ENCODE measurements at regions not wholly inside any gene's neighbourhood (a gene's known extent, or its start where the extent isn't known, plus 50 kb on each side); places are given as distances from the start of the nearest gene placed in this dataset.
A peak's percentile ranks its signal among the peaks of the same experiment; 100 is the strongest.

GRCh38 chr18:8947566-8947965 lies 154.9 kb upstream of the NDUFV2 start:
- intact Hi-C loops (cut with micrococcal nuclease; ENCODE audit: unreplicated experiment): no loop called here
- no TSS peak for BruUV-seq (replicated peaks)
- H3K27ac Mint-ChIP-seq (ENCODE audit: unreplicated experiment): no peak overlapping the region
- TF ChIP-seq, protein P1, sequence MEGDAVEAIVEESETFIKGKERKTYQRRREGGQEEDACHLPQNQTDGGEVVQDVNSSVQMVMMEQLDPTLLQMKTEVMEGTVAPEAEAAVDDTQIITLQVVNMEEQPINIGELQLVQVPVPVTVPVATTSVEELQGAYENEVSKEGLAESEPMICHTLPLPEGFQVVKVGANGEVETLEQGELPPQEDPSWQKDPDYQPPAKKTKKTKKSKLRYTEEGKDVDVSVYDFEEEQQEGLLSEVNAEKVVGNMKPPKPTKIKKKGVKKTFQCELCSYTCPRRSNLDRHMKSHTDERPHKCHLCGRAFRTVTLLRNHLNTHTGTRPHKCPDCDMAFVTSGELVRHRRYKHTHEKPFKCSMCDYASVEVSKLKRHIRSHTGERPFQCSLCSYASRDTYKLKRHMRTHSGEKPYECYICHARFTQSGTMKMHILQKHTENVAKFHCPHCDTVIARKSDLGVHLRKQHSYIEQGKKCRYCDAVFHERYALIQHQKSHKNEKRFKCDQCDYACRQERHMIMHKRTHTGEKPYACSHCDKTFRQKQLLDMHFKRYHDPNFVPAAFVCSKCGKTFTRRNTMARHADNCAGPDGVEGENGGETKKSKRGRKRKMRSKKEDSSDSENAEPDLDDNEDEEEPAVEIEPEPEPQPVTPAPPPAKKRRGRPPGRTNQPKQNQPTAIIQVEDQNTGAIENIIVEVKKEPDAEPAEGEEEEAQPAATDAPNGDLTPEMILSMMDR (IDR thresholded peaks at IDR 0.05; ENCODE audit: unreplicated experiment): no peak
- H3K9me3 Mint-ChIP-seq (ENCODE audit: low read depth, unreplicated experiment): no peaks in the 10 kb centered on the region
- H3K27me3 Mint-ChIP-seq (ENCODE audit: unreplicated experiment): no peaks in the 10 kb centered on the region
- peak overlapping the region; percentile 9 for H3K4me3 Mint-ChIP-seq (ENCODE audit: low read depth, unreplicated experiment)
- H3K36me3 Mint-ChIP-seq (ENCODE audit: insufficient read depth, unreplicated experiment): peaks cover 5% of the 10 kb centered on the region
- H3K4me1 Mint-ChIP-seq (ENCODE audit: low read depth, unreplicated experiment): peaks cover 74% of the 10 kb centered on the region
- CTCF ChIA-PET: interaction anchor here (0.7 to 1.6 kb wide), 3 partner anchors 12 to 105 kb away, joined by 3 to 7 read pairs (median 4); no protein-coding TSS in a partner anchor
- DNase-seq: no peak

DNA sequence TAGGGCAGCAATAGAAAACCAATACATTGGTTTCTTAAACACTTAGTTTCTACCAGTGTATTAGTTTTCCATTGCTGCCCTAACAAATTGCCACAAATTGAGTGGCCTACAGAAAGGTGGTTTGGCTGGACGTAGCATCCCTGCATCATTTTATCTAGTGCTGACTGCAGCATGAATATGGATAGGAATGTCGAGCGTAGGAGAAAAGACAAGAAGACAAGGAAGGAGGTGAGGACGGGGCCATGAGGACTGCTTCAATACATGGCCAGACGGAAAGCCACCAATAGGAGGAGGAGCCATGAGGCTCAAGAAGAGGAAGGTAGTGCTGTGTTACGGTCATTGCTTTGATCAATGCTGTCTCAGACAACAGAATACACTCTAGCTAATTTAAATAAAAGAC lies 154.5 kb upstream of the NDUFV2 start:
- H3K4me3 Mint-ChIP-seq (ENCODE audit: low read depth, unreplicated experiment): peak overlapping the region; percentile 9
- no peaks in the 10 kb centered on the region for H3K9me3 Mint-ChIP-seq (ENCODE audit: low read depth, unreplicated experiment)
- no peaks in the 10 kb centered on the region for H3K27me3 Mint-ChIP-seq (ENCODE audit: unreplicated experiment)
- intact Hi-C loops (cut with micrococcal nuclease; ENCODE audit: unreplicated experiment): no loop called here
- no TSS peak for BruUV-seq (replicated peaks)
- H3K4me1 Mint-ChIP-seq (ENCODE audit: low read depth, unreplicated experiment): peaks cover 74% of the 10 kb centered on the region
- TF ChIP-seq, protein P1 (IDR thresholded peaks at IDR 0.05; ENCODE audit: unreplicated experiment): no peak
- DNase-seq: no peak
- CTCF ChIA-PET: interaction anchor here (0.6 to 1.6 kb wide), 4 partner anchors 11 to 131 kb away, joined by 3 to 7 read pairs (median 4); no protein-coding TSS in a partner anchor
- H3K27ac Mint-ChIP-seq (ENCODE audit: unreplicated experiment): no peak overlapping the region
- peaks cover 5% of the 10 kb centered on the region for H3K36me3 Mint-ChIP-seq (ENCODE audit: insufficient read depth, unreplicated experiment)

GRCh38 chr18:8948471-8949149 lies 153.9 kb upstream of the NDUFV2 start:
- TF ChIP-seq, protein P1 (IDR thresholded peaks at IDR 0.05; ENCODE audit: unreplicated experiment): no peak
- Mint-ChIP-seq H3K9me3 (ENCODE audit: low read depth, unreplicated experiment) (no peaks in the 10 kb centered on the region), H3K27me3 (ENCODE audit: unreplicated experiment) (no peaks in the 10 kb centered on the region), H3K4me1 (ENCODE audit: low read depth, unreplicated experiment) (peaks cover 70% of the 10 kb centered on the region), H3K36me3 (ENCODE audit: insufficient read depth, unreplicated experiment) (peaks cover 5% of the 10 kb centered on the region), H3K27ac (ENCODE audit: unreplicated experiment) (peak overlapping the region; percentile 52), H3K4me3 (ENCODE audit: low read depth, unreplicated experiment) (peak overlapping the region; percentile 44)
- CTCF ChIA-PET: interaction anchor here (0.6 to 1.6 kb wide), 3 partner anchors 11 to 1460 kb away, joined by 3 to 7 read pairs (median 4); no protein-coding TSS in a partner anchor
- intact Hi-C loops (cut with micrococcal nuclease; ENCODE audit: unreplicated experiment): no loop called here
- BruUV-seq (replicated peaks): no TSS peak
- DNase-seq: no peak

DNA sequence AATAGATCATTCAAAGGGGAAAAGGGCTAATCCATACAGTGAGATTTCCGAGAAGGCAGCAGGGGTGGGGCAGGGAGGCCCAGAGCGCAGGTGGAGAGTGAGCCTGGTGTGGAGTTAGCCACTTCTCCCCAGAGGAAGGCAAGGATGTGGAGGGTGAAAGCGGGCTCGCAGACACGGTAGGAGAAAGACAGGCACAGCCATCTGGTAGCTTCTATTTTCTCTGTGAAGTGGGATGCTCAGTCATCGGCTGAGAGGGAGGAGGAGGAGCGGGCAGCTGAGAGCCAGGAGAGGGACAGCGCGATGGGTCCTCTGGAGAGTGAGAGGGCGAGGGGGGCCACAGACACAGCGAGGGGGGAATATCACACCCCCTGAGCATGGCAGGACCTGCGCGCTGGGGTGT lies 153.3 kb upstream of the NDUFV2 start:
- no peaks in the 10 kb centered on the region for H3K9me3 Mint-ChIP-seq (ENCODE audit: low read depth, unreplicated experiment)
- H3K4me3 Mint-ChIP-seq (ENCODE audit: low read depth, unreplicated experiment): peak overlapping the region; percentile 44
- TF ChIP-seq, protein P1 (IDR thresholded peaks at IDR 0.05; ENCODE audit: unreplicated experiment): no peak
- CTCF ChIA-PET: interaction anchor here (0.6 to 1.6 kb wide), 2 partner anchors 10 to 1461 kb away, joined by 4 to 7 read pairs; no protein-coding TSS in a partner anchor
- H3K27ac Mint-ChIP-seq (ENCODE audit: unreplicated experiment): peak overlapping the region; percentile 52
- peaks cover 5% of the 10 kb centered on the region for H3K36me3 Mint-ChIP-seq (ENCODE audit: insufficient read depth, unreplicated experiment)
- intact Hi-C loops (cut with micrococcal nuclease; ENCODE audit: unreplicated experiment): no loop called here
- H3K27me3 Mint-ChIP-seq (ENCODE audit: unreplicated experiment): no peaks in the 10 kb centered on the region
- BruUV-seq (replicated peaks): no TSS peak
- peaks cover 64% of the 10 kb centered on the region for H3K4me1 Mint-ChIP-seq (ENCODE audit: low read depth, unreplicated experiment)
- DNase-seq: no peak

Measured in Calu3 (cell line).